ENCODE measurements at regions not wholly inside any gene's neighbourhood (a gene's known extent, or its start where the extent isn't known, plus 50 kb on each side); places are given as distances from the start of the nearest gene placed in this dataset.

DNA sequence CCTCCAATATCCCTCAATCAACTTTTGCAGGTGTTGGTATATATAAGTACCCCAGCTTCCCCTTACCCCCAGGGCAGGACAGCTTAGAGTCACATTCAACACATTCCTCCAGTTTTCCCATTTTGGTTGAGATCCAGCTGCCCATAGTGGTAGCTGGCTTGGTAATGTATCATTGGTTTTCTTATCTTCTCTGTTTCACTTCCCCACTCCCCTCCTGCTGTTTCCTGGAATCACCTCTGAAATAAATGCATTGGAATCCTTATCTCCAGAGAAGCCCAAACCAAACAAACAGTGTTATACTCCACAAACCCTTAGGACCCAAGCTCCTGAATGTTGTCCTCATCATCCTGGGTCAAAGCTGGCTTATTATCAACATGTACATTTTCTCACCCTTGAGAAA lies 184.8 kb downstream of the TMEM38B start:
- TF ChIP-seq, protein P1, sequence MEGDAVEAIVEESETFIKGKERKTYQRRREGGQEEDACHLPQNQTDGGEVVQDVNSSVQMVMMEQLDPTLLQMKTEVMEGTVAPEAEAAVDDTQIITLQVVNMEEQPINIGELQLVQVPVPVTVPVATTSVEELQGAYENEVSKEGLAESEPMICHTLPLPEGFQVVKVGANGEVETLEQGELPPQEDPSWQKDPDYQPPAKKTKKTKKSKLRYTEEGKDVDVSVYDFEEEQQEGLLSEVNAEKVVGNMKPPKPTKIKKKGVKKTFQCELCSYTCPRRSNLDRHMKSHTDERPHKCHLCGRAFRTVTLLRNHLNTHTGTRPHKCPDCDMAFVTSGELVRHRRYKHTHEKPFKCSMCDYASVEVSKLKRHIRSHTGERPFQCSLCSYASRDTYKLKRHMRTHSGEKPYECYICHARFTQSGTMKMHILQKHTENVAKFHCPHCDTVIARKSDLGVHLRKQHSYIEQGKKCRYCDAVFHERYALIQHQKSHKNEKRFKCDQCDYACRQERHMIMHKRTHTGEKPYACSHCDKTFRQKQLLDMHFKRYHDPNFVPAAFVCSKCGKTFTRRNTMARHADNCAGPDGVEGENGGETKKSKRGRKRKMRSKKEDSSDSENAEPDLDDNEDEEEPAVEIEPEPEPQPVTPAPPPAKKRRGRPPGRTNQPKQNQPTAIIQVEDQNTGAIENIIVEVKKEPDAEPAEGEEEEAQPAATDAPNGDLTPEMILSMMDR (IDR thresholded peaks at IDR 0.05; ENCODE audit: low read depth, low read length): no peak
- H3K4me3 ChIP-seq (replicated peaks in 1 of 2; ENCODE audit: low read depth in 2 of 2, low read length in 2 of 2): no peak overlapping the region
- no peak for DNase-seq (ENCODE audit: low read depth in 2 of 2)

GRCh38 chr9:105880517-105880916 lies 186.2 kb downstream of the TMEM38B start:
- TF ChIP-seq, protein P1 (IDR thresholded peaks at IDR 0.05; ENCODE audit: low read depth, low read length): no peak
- DNase-seq (ENCODE audit: low read depth in 2 of 2): no peak
- H3K4me3 ChIP-seq (replicated peaks in 1 of 2; ENCODE audit: low read depth in 2 of 2, low read length in 2 of 2): no peak overlapping the region

DNA sequence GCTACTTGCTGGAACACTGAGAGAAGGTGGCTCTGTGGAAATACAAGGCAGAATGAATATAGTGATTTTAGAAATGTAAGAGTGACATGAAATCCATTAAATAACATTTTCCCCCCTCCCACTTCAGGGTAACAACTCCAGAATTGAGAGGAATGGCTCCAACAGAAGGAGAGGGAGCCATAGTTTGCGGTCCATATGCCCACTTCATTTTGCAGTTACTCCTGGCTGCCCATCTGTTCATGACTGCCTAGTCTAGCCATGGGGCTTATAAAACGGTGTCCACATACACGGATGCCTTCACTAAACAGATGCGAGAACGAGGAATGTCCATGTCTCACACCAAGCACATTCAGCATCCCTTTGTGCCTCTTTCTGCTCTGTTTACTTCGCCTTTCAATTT lies 186.7 kb downstream of the TMEM38B start:
- TF ChIP-seq, protein P1 (IDR thresholded peaks at IDR 0.05; ENCODE audit: low read depth, low read length): no peak
- no peak for DNase-seq (ENCODE audit: low read depth in 2 of 2)
- no peak overlapping the region for H3K4me3 ChIP-seq (replicated peaks in 1 of 2; ENCODE audit: low read depth in 2 of 2, low read length in 2 of 2)

DNA sequence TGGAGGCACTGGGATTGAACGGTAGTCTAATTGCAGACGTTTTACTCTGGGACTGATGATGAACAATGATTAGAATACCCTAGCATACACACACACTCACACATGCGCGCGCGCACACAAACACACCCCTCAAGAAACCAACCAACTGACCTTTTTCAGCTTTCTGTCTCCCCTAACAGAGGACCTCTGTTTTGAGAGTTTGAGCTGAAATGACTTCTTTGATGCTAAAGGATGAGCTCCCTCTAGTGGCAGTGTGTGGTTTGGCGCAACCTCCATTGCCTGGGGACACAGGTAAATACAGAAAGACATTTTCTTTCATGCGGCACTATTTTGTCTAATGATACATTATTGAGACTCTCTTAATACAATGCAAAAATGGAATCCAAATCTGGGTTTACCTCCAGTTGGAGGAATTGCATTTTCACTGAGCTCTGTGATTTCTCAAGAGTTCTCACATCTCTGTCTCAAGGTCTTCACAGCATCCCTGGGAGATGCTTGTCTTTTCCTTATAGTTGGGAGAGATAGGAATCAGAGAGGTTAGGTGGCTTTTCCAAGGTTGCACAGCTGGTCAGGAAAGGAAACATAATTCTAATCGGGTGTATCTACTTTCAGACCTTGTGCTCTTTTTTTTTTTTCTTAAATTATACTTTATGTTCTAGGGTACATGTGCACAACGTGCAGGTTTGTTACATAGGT lies 187.5 kb downstream of the TMEM38B start:
- DNase-seq (ENCODE audit: low read depth in 2 of 2): peak; percentile 69 to 71
- H3K4me3 ChIP-seq (replicated peaks in 1 of 2; ENCODE audit: low read depth in 2 of 2, low read length in 2 of 2): no peak overlapping the region

GRCh38 chr9:105883847-105884246 lies 189.5 kb downstream of the TMEM38B start:
- no peak overlapping the region for H3K4me3 ChIP-seq (replicated peaks in 1 of 2; ENCODE audit: low read depth in 2 of 2, low read length in 2 of 2)
- TF ChIP-seq, protein P1 (IDR thresholded peaks at IDR 0.05; ENCODE audit: low read depth, low read length): no peak
- no peak for DNase-seq (ENCODE audit: low read depth in 2 of 2)

More for the DNA sequence above, 187.5 kb downstream of the TMEM38B start:
- TF ChIP-seq, protein P1 (IDR thresholded peaks at IDR 0.05; ENCODE audit: low read depth, low read length): peak; percentile 87

DNA sequence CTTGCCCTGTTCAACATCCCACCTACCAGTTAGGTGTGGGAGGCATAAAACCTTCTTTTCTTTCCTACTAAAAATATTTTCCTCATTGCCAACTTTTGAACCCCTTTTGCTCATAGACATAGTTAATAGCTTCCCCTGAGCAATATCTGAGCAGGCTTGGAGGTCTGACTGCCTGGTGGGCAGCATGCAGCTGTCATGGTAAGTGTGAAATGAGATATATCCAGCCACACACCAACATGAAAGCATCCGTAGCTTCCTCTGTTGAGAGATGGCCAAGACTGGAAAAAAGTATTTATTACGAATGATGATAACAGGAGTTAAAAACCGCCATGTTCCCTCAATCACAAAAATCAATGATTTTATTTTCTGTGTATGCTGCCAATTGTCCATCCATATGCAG lies 190.1 kb downstream of the TMEM38B start:
- no peak overlapping the region for H3K4me3 ChIP-seq (replicated peaks in 1 of 2; ENCODE audit: low read depth in 2 of 2, low read length in 2 of 2)
- DNase-seq (ENCODE audit: low read depth in 2 of 2): no peak
- TF ChIP-seq, protein P1 (IDR thresholded peaks at IDR 0.05; ENCODE audit: low read depth, low read length): no peak

DNA sequence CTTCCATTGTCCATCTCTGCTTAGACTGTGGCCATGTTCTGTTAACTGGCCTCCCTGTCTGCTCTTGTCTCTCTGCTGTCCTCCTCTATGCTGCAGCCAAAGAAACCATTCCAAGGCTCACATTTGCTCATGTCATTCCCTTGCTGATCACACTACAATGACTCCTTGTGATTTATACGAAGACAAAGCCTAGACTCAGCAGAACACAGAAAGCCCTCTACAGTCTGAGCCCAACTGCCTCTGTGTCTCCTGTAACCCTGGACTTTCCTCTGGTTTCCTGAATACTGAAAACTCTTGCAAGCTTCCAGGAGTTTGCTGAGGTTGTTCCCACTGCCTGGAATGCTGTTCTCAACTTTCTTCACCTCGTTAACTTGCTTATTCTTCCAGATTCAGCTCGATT lies 191.8 kb downstream of the TMEM38B start:
- no peak overlapping the region for H3K4me3 ChIP-seq (replicated peaks in 1 of 2; ENCODE audit: low read depth in 2 of 2, low read length in 2 of 2)
- no peak for DNase-seq (ENCODE audit: low read depth in 2 of 2)
- TF ChIP-seq, protein P1 (IDR thresholded peaks at IDR 0.05; ENCODE audit: low read depth, low read length): no peak

Measured in cardiac fibroblast (primary cell).